ENCODE measurements at regions not wholly inside any gene's neighbourhood (a gene's known extent, or its start where the extent isn't known, plus 50 kb on each side); places are given as distances from the start of the nearest gene placed in this dataset.

GRCh38 chr2:123434546-123435395 lies 590.3 kb upstream of the CNTNAP5 start:
- TF ChIP-seq CTCF (IDR thresholded peaks at IDR 0.05): no peak

GRCh38 chr2:123438251-123438650 lies 586.8 kb upstream of the CNTNAP5 start:
- Mint-ChIP-seq H3K9me3 (no peaks in the 10 kb centered on the region), H3K27me3 (ENCODE audit: low read depth, poor library complexity) (peaks cover 2% of the 10 kb centered on the region), H3K4me3 (no peak overlapping the region), H3K36me3 (ENCODE audit: low read depth) (no peaks in the 10 kb centered on the region), H3K4me1 (no peaks in the 10 kb centered on the region), H3K27ac (no peak overlapping the region)
- DNase-seq: no peak
- no peak for TF ChIP-seq CTCF (IDR thresholded peaks at IDR 0.05)

More at GRCh38 chr2:123434546-123435395, 590.3 kb upstream of the CNTNAP5 start:
- Mint-ChIP-seq H3K27me3 (ENCODE audit: low read depth, poor library complexity) (peaks cover 2% of the 10 kb centered on the region), H3K4me1 (no peaks in the 10 kb centered on the region), H3K36me3 (ENCODE audit: low read depth) (no peaks in the 10 kb centered on the region), H3K27ac (no peak overlapping the region), H3K9me3 (no peaks in the 10 kb centered on the region), H3K4me3 (no peak overlapping the region)
- DNase-seq: no peak

GRCh38 chr2:123438675-123439074 lies 586.4 kb upstream of the CNTNAP5 start:
- Mint-ChIP-seq H3K4me1 (no peaks in the 10 kb centered on the region), H3K36me3 (ENCODE audit: low read depth) (no peaks in the 10 kb centered on the region), H3K27me3 (ENCODE audit: low read depth, poor library complexity) (peaks cover 2% of the 10 kb centered on the region), H3K9me3 (no peaks in the 10 kb centered on the region), H3K4me3 (no peak overlapping the region), H3K27ac (no peak overlapping the region)
- no peak for DNase-seq
- no peak for TF ChIP-seq CTCF (IDR thresholded peaks at IDR 0.05)

- no peak for TF ChIP-seq CTCF (IDR thresholded peaks at IDR 0.05)
- Mint-ChIP-seq H3K4me3 (no peak overlapping the region), H3K36me3 (ENCODE audit: low read depth) (no peaks in the 10 kb centered on the region), H3K4me1 (no peaks in the 10 kb centered on the region), H3K9me3 (no peaks in the 10 kb centered on the region), H3K27ac (no peak overlapping the region), H3K27me3 (ENCODE audit: low read depth, poor library complexity) (no peaks in the 10 kb centered on the region)
- no peak for DNase-seq
Observed at GRCh38 chr2:123448801-123449200, 576.3 kb upstream of the CNTNAP5 start.

GRCh38 chr2:123451542-123451941 lies 573.5 kb upstream of the CNTNAP5 start:
- no peak for DNase-seq
- H3K9me3 Mint-ChIP-seq: no peaks in the 10 kb centered on the region
- no peak for TF ChIP-seq CTCF (IDR thresholded peaks at IDR 0.05)

More at GRCh38 chr2:123451542-123451941, 573.5 kb upstream of the CNTNAP5 start:
- Mint-ChIP-seq H3K27me3 (ENCODE audit: low read depth, poor library complexity) (no peaks in the 10 kb centered on the region), H3K4me1 (no peaks in the 10 kb centered on the region), H3K4me3 (no peak overlapping the region), H3K36me3 (ENCODE audit: low read depth) (no peaks in the 10 kb centered on the region), H3K27ac (no peak overlapping the region)

All from nephron progenitor cell (in vitro differentiated cells).